Hepatocyte (in vitro differentiated cells): ENCODE measurements at regions not wholly inside any gene's neighbourhood (a gene's known extent, or its start where the extent isn't known, plus 50 kb on each side); places are given as distances from the start of the nearest gene placed in this dataset.

ENCODE experiments used
- CTCF ChIP-seq: fragments of 200-600 bp; sonication (generic); IDR thresholded peaks from 2 replicates; pipeline ENCODE4 v1.5.1; 2016; ENCODE audit warnings: antibody characterized with exemption, mild to moderate bottlenecking; ENCODE audit not compliant: poor library complexity
- EZH2 ChIP-seq: fragments of 200-600 bp; sonication (generic); IDR thresholded peaks from 2 replicates; pipeline ENCODE4 v1.6.1; 2016; ENCODE audit warnings: antibody characterized with exemption, mild to moderate bottlenecking, borderline replicate concordance
- EZH2phosphoT487 ChIP-seq: fragments of 200-600 bp; sonication (generic); IDR thresholded peaks from one replicate; pipeline ENCODE4 v1.6.1; 2018; ENCODE audit warnings: antibody characterized with exemption, mild to moderate bottlenecking, low read depth, moderate library complexity; ENCODE audit not compliant: unreplicated experiment, severe bottlenecking

- TF ChIP-seq CTCF = no peak
- TF ChIP-seq EZH2 = no peak
- no peak for TF ChIP-seq EZH2phosphoT487
These were observed 1346.8 kb upstream of the PIK3C3 start for GRCh38 chr18:40608226-40608625.
